A673 (cell line): ENCODE measurements at regions not wholly inside any gene's neighbourhood (a gene's known extent, or its start where the extent isn't known, plus 50 kb on each side); places are given as distances from the start of the nearest gene placed in this dataset.
"Not testable (repeated sequence)": the region's sequence is repeated elsewhere in the genome, so short reads cannot be mapped to it uniquely, and the experiment has no call there.

Source experiments
- BruUV-seq: library from RNA; stranded (reverse); fragments of 400-500 nt; replicated peaks from 2 replicates; lab custom pipeline; 2021; lab: Mats Ljungman, UMichigan
- CTCF ChIA-PET: fragments of 300-600 bp; sonication (Branson Sonifier 250); formaldehyde crosslinking; loops from one replicate; lab custom pipeline; 2022; ENCODE audit warnings: antibody characterized with exemption; lab: Charles Lee
- POLR2A ChIA-PET: fragments of 300-600 bp; sonication (Branson Sonifier 250); formaldehyde crosslinking; loops from one replicate; lab custom pipeline; 2022; ENCODE audit warnings: antibody characterized with exemption; ENCODE audit not compliant: low non-redundant PET; lab: Charles Lee
- DNase-seq: peaks from one replicate; pipeline ENCODE4 v3.0.0-alpha.2; 2015; ENCODE audit warnings: low spot score
- H3K27ac ChIP-seq: fragments of 200-600 bp; sonication (generic); 2 replicates; pipeline ENCODE4 v1.5.1; 2016; ENCODE audit warnings: mixed run types, low read depth, mild to moderate bottlenecking, mixed read lengths, antibody characterized with exemption, low read length; ENCODE audit not compliant: poor library complexity, severe bottlenecking
- H3K27me3 ChIP-seq: fragments of 200-600 bp; sonication (generic); replicated peaks from 2 replicates; pipeline ENCODE4 v1.6.1; 2017; ENCODE audit warnings: mixed run types, low read depth, mild to moderate bottlenecking, mixed read lengths, antibody characterized with exemption, low read length; ENCODE audit not compliant: insufficient read depth, poor library complexity
- H3K36me3 ChIP-seq: fragments of 200-600 bp; sonication (generic); 2 replicates; pipeline ENCODE4 v1.6.1; 2016; ENCODE audit warnings: mixed run types, mild to moderate bottlenecking, mixed read lengths, antibody characterized with exemption, low read length; ENCODE audit not compliant: insufficient read depth, poor library complexity, severe bottlenecking
- H3K4me1 ChIP-seq: fragments of 200-600 bp; sonication (generic); 2 replicates; pipeline ENCODE4 v1.6.1; 2017; ENCODE audit warnings: mixed run types, mild to moderate bottlenecking, mixed read lengths, antibody characterized with exemption, low read length; ENCODE audit not compliant: insufficient read depth, poor library complexity, severe bottlenecking
- H3K4me3 ChIP-seq: fragments of 200-600 bp; sonication (generic); 2 replicates; pipeline ENCODE4 v1.5.1; 2016; ENCODE audit warnings: low read depth, mixed run types, mild to moderate bottlenecking, mixed read lengths, low read length; ENCODE audit not compliant: poor library complexity, severe bottlenecking
- H3K9me3 ChIP-seq: fragments of 200-600 bp; sonication (generic); 2 replicates; pipeline ENCODE4 v1.6.1; 2016; ENCODE audit warnings: mixed run types, low read depth, mild to moderate bottlenecking, mixed read lengths, antibody characterized with exemption, low read length; ENCODE audit not compliant: poor library complexity, severe bottlenecking
- CTCF ChIP-seq: fragments of 300-800, 200-600 bp; sonication (generic); conservative IDR thresholded peaks from 2 replicates; pipeline ENCODE4 v1.5.1; 2017; ENCODE audit warnings: low read depth, mild to moderate bottlenecking, antibody characterized with exemption, low read length, moderate library complexity, mixed read lengths
- EZH2 ChIP-seq: fragments of 200-600 bp; sonication (generic); IDR thresholded peaks from 2 replicates; pipeline ENCODE4 v1.6.1; 2017; ENCODE audit warnings: borderline replicate concordance, low read depth, mild to moderate bottlenecking, mixed read lengths, antibody characterized with exemption, low read length; ENCODE audit not compliant: poor library complexity, severe bottlenecking
- intact Hi-C: fragments of 100-400 bp; cut with micrococcal nuclease; formaldehyde crosslinking; loops from one replicate; pipeline ENCODE4 v1.10.0; 2022; ENCODE audit not compliant: unreplicated experiment

GRCh38 chr2:94762600-94762999 is 108.6 kb upstream of the TEKT4 start:
- POLR2A ChIA-PET: no interaction called here
- Histone ChIP-seq H3K9me3 (no peaks in the 10 kb centered on the region), H3K27ac (no peak overlapping the region), H3K4me1 (no peaks in the 10 kb centered on the region), H3K27me3 (no peaks in the 10 kb centered on the region), H3K4me3 (no peak overlapping the region), H3K36me3 (no peaks in the 10 kb centered on the region)
- BruUV-seq: no TSS peak
- intact Hi-C loops: no loop called here
- no peak for TF ChIP-seq CTCF
- DNase-seq: no peak
- CTCF ChIA-PET: no interaction called here

- Histone ChIP-seq H3K36me3 (no peaks in the 10 kb centered on the region), H3K27ac (no peak overlapping the region), H3K4me1 (no peaks in the 10 kb centered on the region), H3K27me3 (no peaks in the 10 kb centered on the region), H3K9me3 (no peaks in the 10 kb centered on the region), H3K4me3 (no peak overlapping the region)
- no peak for TF ChIP-seq EZH2
- no peak for TF ChIP-seq CTCF
- POLR2A ChIA-PET: no interaction called here
- no peak for DNase-seq
- no TSS peak for BruUV-seq
- CTCF ChIA-PET: no interaction called here
- intact Hi-C loops: no loop called here
Measured at GRCh38 chr2:94763318-94763717, 107.9 kb upstream of the TEKT4 start.

DNA sequence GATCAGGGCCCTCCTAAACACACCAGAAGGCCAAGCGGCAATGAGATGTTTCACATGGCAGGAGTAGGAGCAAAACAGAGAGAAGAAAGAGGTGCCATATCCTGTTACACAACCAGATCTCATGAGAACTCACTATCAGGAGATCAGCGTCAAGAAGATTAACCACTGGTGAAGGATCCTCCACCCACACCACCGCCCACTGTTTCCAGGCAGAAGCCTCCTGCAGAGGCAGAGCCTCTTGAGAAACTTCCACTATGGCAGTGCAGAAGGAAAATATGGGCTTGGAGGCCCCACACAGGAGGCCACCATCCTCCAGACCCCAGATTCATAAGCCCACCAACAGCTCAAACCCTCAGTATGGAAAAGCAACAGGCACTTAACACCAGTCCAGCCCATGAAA is 106.9 kb upstream of the TEKT4 start:
- H3K4me1 ChIP-seq, H3K4me3 ChIP-seq, BruUV-seq, H3K9me3 ChIP-seq, intact Hi-C loops, CTCF ChIA-PET, H3K27me3 ChIP-seq, H3K27ac ChIP-seq, H3K36me3 ChIP-seq, POLR2A ChIA-PET: not testable (repeated sequence)
- DNase-seq: peak; percentile 12

- Histone ChIP-seq H3K4me3 (no peak overlapping the region), H3K27me3 (no peaks in the 10 kb centered on the region), H3K27ac (no peak overlapping the region), H3K4me1 (no peaks in the 10 kb centered on the region), H3K36me3 (no peaks in the 10 kb centered on the region), H3K9me3 (no peaks in the 10 kb centered on the region)
- TF ChIP-seq EZH2: no peak
- TF ChIP-seq CTCF: no peak
- intact Hi-C loops: no loop called here
- BruUV-seq: no TSS peak
- CTCF ChIA-PET: no interaction called here
- POLR2A ChIA-PET: no interaction called here
- no peak for DNase-seq
Measured at GRCh38 chr2:94767336-94767735, 103.9 kb upstream of the TEKT4 start.
